Right lobe of liver (tissue), 6 donors: ENCODE measurements at regions not wholly inside any gene's neighbourhood (a gene's known extent, or its start where the extent isn't known, plus 50 kb on each side); places are given as distances from the start of the nearest gene placed in this dataset.

Source experiments
- ATAC-seq, 4 donors: fragments of 200-7000 bp; cut with Tn5 transposase; one replicate each; pipeline ENCODE4 v1.9.1; 2020; ENCODE audit warnings: mild to moderate bottlenecking in 4 of 4, moderate library complexity in 4 of 4
- DNase-seq, 3 donors: peaks; one replicate each; pipeline ENCODE4 v3.0.0-alpha.2; 2020
- H3K27ac ChIP-seq, 3 donors: fragments of 200-600 bp; one replicate each; pipeline ENCODE4 v1.8.0; 2022
- H3K27me3 ChIP-seq, 2 donors: fragments of 200-600 bp; one replicate each; pipeline ENCODE4 v1.8.0; 2022
- H3K36me3 ChIP-seq, 4 donors: fragments of 200-600 bp; sonication (generic) in 1 of 4; one replicate each; pipeline versions ENCODE4 v1.5.1 to v1.8.0; 2017 to 2022; ENCODE audit warnings: control low read depth in 1 of 4
- H3K4me1 ChIP-seq, 4 donors: fragments of 200-600 bp; sonication (generic) in 1 of 4; one replicate each; pipeline versions ENCODE4 v1.5.1 to v1.8.0; 2017 to 2022; ENCODE audit warnings: control low read depth in 1 of 4
- H3K4me3 ChIP-seq, 3 donors: fragments of 200-600 bp; one replicate each; pipeline ENCODE4 v1.8.0; 2022
- H3K9me3 ChIP-seq, 4 donors: fragments of 200-600 bp; sonication (generic) in 1 of 4; one replicate each; pipeline versions ENCODE4 v1.5.1 to v1.8.0; 2017 to 2022; ENCODE audit warnings: control low read depth in 1 of 4
- CTCF ChIP-seq, 4 donors: fragments of 200-600 bp in 3 of 4; fragments of 450-650 bp in 1 of 4; IDR thresholded peaks; one replicate each; pipeline versions ENCODE4 v1.5.1 to v1.8.0; 2016 to 2022; ENCODE audit warnings: antibody characterized with exemption in 4 of 4, mild to moderate bottlenecking in 2 of 4
- POLR2A ChIP-seq: fragments of 450-650 bp; IDR thresholded peaks from one replicate; pipeline ENCODE4 v1.6.1; 2017; ENCODE audit warnings: antibody characterized with exemption, mild to moderate bottlenecking
- WGBS: methylation state at CpG from one replicate; pipeline ENCODE4 v1.1.6; 2018; ENCODE audit warnings: low coverage, low lambda C conversion rate; ENCODE audit not compliant: insufficient coverage; ENCODE audit errors: missing lambda C conversion rate; 5-methylcytosine and 5-hydroxymethylcytosine counted together
- intact Hi-C, 2 donors: fragments of 100-400 bp; cut with DNase I; formaldehyde crosslinking; loops; one replicate each; pipeline versions ENCODE4 v1.11.2 to v1.14.1; 2022
- donor health status: DM: no; HTN: yes; CAD: no.
- donor health status: DM: no; HTN: no; CAD: no.
- donor health status: DM: no; HTN: no; CAD: no.
- donor health status: DM: no; HTN: yes; CAD: no.
- donor health status: DM: no; HTN: yes; CAD: no.

- intact Hi-C loops = no loop called here
- Histone ChIP-seq H3K9me3 (no peaks in the 10 kb centered on the region), H3K36me3 (no peaks in the 10 kb centered on the region), H3K4me3 (no peak overlapping the region), H3K27me3 (no peaks in the 10 kb centered on the region), H3K4me1 (no peaks in the 10 kb centered on the region), H3K27ac (no peak overlapping the region)
- TF ChIP-seq CTCF (IDR thresholded peaks at IDR 0.05) (no peak), POLR2A (no peak)
- ATAC-seq (no peak), DNase-seq (no peak)
- 57% methylated on average over 3 of the region's 14 CpGs for WGBS
Observed at GRCh38 chr1:18007391-18008041, 100.1 kb upstream of the IGSF21 start.

- no peaks in the 10 kb centered on the region for H3K36me3 ChIP-seq
- H3K9me3 ChIP-seq = no peaks in the 10 kb centered on the region
Observed at GRCh38 chr1:18008081-18008480, 99.5 kb upstream of the IGSF21 start.

DNA sequence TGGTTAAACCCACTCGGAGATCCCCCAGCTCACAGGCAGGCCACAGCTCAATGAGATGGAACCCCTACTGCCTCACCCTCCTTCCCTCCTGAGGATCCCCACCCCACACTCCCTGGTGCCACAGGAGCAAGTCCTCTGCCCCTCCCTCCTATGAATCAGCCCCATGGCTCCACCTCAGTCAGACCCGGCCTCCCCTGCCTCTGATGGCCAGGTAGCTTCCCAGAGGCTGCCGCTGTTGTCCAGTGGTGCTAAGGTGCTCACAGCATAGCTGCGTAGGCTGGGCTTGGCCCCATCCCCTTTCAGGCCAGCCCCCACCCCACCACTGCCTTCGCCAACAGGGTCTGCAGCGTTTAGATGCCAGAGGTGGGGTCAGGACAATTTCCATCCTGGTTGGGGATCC is 98.5 kb upstream of the IGSF21 start:
- intact Hi-C loops = no loop called here
- TF ChIP-seq POLR2A (no peak), CTCF (IDR thresholded peaks at IDR 0.05) (no peak)
- H3K27ac ChIP-seq = no peak overlapping the region
- ATAC-seq (no peak), DNase-seq (no peak)
- H3K4me3 ChIP-seq = no peak overlapping the region
- no peaks in the 10 kb centered on the region for H3K4me1 ChIP-seq
- no peaks in the 10 kb centered on the region for H3K36me3 ChIP-seq
- WGBS = 40% methylated on average over 1 of the region's 6 CpGs
- no peaks in the 10 kb centered on the region for H3K9me3 ChIP-seq
- H3K27me3 ChIP-seq = no peaks in the 10 kb centered on the region

More at GRCh38 chr1:18008081-18008480, 99.5 kb upstream of the IGSF21 start:
- 43% methylated on average over 1 of the region's 1 CpG for WGBS
- ATAC-seq (no peak), DNase-seq (no peak)
- no peak for TF ChIP-seq POLR2A
- no peak for TF ChIP-seq CTCF (IDR thresholded peaks at IDR 0.05)
- no peaks in the 10 kb centered on the region for H3K27me3 ChIP-seq
- H3K27ac ChIP-seq = no peak overlapping the region
- H3K4me3 ChIP-seq = no peak overlapping the region
- intact Hi-C loops = no loop called here
- H3K4me1 ChIP-seq = no peaks in the 10 kb centered on the region

DNA sequence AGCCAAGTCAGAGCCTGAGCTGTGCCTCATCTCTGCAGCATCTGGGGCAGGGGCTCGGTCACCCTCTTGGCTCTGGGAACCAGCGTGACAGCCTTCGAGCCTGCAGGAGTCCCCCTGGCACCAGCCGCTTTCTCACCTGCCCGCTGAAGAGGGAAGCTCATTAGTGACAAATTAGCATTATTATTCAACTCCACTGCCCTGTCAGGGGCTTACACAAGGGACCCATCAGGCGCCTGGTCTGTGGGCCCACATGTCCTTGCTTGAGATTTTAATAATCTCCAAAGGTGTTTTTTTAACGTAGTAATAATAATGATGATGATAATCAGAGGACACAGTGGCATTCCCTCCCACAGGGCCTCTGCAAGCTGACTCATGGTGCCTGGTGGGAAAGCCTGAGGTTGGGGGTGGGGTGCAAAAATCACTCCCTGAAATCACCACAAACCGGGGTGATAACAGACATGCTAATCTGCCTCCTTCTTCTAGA is 98.1 kb upstream of the IGSF21 start:
- Histone ChIP-seq H3K4me3 (no peak overlapping the region), H3K4me1 (no peaks in the 10 kb centered on the region), H3K27ac (no peak overlapping the region), H3K36me3 (no peaks in the 10 kb centered on the region), H3K27me3 (no peaks in the 10 kb centered on the region), H3K9me3 (no peaks in the 10 kb centered on the region)
- no peak for ATAC-seq
- DNase-seq = no peak
- intact Hi-C loops = no loop called here
- TF ChIP-seq CTCF (IDR thresholded peaks at IDR 0.05) = no peak
- TF ChIP-seq POLR2A = no peak
- 21% methylated on average over 7 of the region's 8 CpGs for WGBS

DNA sequence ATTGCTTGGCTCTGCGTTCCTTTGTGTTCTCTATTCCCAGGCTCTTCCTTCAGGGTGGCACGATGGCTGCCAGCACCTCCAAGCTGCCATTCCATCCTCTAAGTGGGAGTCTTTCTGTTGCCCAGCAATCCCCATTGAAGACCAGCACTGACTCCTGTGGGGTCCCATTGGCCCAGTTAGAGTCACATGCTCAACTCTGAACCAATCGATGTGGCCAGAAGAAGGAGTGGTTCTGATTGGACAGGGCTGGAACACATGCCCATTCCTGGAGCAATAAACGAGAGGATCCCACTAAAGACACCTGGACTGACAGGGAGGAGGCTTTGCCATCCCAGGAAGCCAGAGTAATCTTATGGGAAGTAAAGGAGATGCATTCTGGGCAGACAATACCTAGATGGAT is 97.2 kb upstream of the IGSF21 start:
- Histone ChIP-seq H3K4me3 (no peak overlapping the region), H3K4me1 (no peaks in the 10 kb centered on the region), H3K36me3 (no peaks in the 10 kb centered on the region), H3K27me3 (no peaks in the 10 kb centered on the region), H3K27ac (no peak overlapping the region), H3K9me3 (no peaks in the 10 kb centered on the region)
- WGBS = 55% methylated on average over 3 of the region's 4 CpGs
- no peak for DNase-seq
- intact Hi-C loops = no loop called here
- no peak for ATAC-seq
- no peak for TF ChIP-seq POLR2A
- TF ChIP-seq CTCF (IDR thresholded peaks at IDR 0.05) = no peak
